GM19455 (cell line): ENCODE measurements at regions not wholly inside any gene's neighbourhood (a gene's known extent, or its start where the extent isn't known, plus 50 kb on each side); places are given as distances from the start of the nearest gene placed in this dataset.

ENCODE experiments used
- ATAC-seq: cut with Tn5 transposase; IDR thresholded peaks from one replicate; pipeline ENCODE4 v1.9.1; 2021; ENCODE audit not compliant: unreplicated experiment

DNA sequence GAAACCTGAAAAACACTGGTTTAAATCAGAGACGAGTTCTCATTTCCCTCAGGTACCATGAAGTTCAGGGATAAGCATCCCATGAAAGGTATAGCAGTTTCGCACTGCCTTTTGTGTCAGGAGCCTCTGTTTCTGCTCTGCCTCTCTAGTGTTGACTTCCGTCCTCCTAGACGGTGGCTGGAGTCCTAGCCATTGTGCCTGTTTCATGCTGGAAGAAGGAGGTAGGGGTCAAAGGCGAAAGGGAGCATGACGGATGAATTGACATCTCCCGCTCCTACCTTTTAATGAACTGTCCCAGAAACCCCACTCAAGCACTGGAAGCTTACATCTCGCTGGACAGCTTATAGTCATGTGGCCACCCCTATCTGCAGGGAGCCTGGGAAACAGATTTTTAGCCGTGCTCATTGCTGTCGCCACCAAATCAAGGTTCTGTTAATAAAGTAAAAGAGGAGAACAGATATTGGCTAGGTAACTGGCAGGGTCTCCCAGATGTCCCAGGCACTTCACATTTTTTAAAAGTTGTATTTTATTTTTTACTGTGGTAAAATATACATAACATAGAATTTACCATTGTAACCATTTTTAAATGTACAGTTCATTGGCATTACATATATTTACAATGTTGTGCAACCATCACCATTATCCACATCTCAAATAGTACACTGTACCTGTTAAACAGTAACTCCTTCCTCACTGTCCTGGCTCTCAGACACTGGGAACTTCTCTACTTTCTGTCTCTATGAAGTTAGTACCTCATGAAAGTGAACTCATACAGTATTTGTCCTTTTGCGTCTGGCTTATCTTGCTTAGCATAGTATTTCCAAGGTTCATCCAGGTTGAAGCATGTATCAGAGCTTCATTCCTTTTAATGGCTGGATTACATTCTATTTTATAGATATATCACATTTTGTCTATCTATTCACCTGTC lies 55.0 kb upstream of the CTLA4 start:
- ATAC-seq: no peak

DNA sequence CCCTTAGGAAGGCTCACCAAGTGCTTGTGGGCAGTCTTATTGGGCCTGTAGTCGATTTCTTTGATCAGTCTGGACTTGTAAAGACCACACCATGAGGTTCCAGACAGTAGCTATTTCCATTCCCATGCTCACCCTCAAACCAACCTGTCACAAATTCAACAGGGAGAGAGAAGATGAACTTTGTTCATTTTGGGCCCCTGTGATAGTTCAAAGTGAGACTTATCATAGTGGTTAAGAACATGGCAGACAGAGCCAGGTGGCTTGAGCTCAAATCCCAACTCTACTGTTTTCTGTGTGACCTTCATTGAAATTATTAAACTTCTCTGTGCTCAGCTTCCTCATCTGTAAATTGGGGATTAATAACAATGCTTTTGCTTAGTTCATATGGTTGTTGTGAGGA lies 53.9 kb upstream of the CTLA4 start:
- no peak for ATAC-seq

- no peak for ATAC-seq
Measured at GRCh38 chr2:203814661-203815540, 52.7 kb upstream of the CTLA4 start.

GRCh38 chr2:203815541-203815898 lies 52.1 kb upstream of the CTLA4 start:
- no peak for ATAC-seq

- ATAC-seq: no peak
Measured at GRCh38 chr2:203817147-203817546, 50.4 kb upstream of the CTLA4 start.
